Neural progenitor cell (in vitro differentiated cells): ENCODE measurements at regions not wholly inside any gene's neighbourhood (a gene's known extent, or its start where the extent isn't known, plus 50 kb on each side); places are given as distances from the start of the nearest gene placed in this dataset.

Source experiments
- CTCF ChIP-seq: fragments of 200-600 bp; sonication (generic); IDR thresholded peaks from 2 replicates; pipeline ENCODE4 v1.5.1; 2017; ENCODE audit warnings: antibody characterized with exemption, mild to moderate bottlenecking
- EZH2 ChIP-seq: fragments of 200-600 bp; sonication (generic); IDR thresholded peaks from 2 replicates; pipeline ENCODE4 v1.6.1; 2017; ENCODE audit warnings: antibody characterized with exemption, mild to moderate bottlenecking, moderate library complexity

GRCh38 chr19:30228113-30228834 lies 143.9 kb upstream of the ZNF536 start:
- TF ChIP-seq CTCF: no peak
- TF ChIP-seq EZH2: no peak
